ENCODE measurements at regions not wholly inside any gene's neighbourhood (a gene's known extent, or its start where the extent isn't known, plus 50 kb on each side); places are given as distances from the start of the nearest gene placed in this dataset.

DNA sequence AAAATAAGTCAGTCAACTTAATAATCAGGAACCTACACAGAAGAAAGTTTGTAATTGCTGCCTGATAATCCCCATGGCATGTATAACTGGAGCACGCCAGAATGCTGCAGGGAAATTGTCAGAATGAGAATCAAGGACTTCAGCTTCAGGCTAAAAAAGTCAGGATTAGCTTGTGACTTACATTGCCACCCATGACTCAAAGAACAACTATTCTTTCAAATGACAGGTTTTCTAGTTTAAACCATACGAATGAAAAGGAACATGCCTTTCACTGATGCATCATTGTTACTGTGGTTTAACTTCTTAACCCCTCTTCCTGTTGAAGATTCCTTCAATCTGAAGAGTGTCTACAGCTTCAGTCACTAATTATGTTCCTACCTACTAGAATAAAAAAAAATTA is 112.4 kb downstream of the ISL1 start:
- no peaks in the 10 kb centered on the region for H3K27me3 ChIP-seq (ENCODE audit: control insufficient read depth in 3 of 3, insufficient read depth in 3 of 3, low read length in 2 of 3)
- ATAC-seq (ENCODE audit: insufficient read depth, low FRiP score) (no peak), DNase-seq (no peak)
- no peaks in the 10 kb centered on the region for H3K9me3 ChIP-seq (ENCODE audit: control insufficient read depth in 4 of 4, insufficient read depth in 3 of 4, low read length in 3 of 4)
- TF ChIP-seq, protein P1, sequence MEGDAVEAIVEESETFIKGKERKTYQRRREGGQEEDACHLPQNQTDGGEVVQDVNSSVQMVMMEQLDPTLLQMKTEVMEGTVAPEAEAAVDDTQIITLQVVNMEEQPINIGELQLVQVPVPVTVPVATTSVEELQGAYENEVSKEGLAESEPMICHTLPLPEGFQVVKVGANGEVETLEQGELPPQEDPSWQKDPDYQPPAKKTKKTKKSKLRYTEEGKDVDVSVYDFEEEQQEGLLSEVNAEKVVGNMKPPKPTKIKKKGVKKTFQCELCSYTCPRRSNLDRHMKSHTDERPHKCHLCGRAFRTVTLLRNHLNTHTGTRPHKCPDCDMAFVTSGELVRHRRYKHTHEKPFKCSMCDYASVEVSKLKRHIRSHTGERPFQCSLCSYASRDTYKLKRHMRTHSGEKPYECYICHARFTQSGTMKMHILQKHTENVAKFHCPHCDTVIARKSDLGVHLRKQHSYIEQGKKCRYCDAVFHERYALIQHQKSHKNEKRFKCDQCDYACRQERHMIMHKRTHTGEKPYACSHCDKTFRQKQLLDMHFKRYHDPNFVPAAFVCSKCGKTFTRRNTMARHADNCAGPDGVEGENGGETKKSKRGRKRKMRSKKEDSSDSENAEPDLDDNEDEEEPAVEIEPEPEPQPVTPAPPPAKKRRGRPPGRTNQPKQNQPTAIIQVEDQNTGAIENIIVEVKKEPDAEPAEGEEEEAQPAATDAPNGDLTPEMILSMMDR (IDR thresholded peaks at IDR 0.05; ENCODE audit: control extremely low read depth, extremely low read depth): no peak
- 51 to 57% methylated on average over 2 of the region's 2 CpGs for WGBS, 2 donors
- no peaks in the 10 kb centered on the region for H3K36me3 ChIP-seq (ENCODE audit: control insufficient read depth in 4 of 4, insufficient read depth in 4 of 4, low read length in 4 of 4)
- H3K9ac ChIP-seq (ENCODE audit: insufficient read depth in 1 of 2, low read length in 2 of 2): no peak overlapping the region
- no peak overlapping the region for H3K27ac ChIP-seq (ENCODE audit: low read depth in 1 of 2, low read length in 1 of 2)
- H3K4me3 ChIP-seq: no peak overlapping the region
- H3K4me1 ChIP-seq (ENCODE audit: control insufficient read depth in 5 of 5, insufficient read depth in 5 of 5, low read length in 5 of 5): no peaks in the 10 kb centered on the region

DNA sequence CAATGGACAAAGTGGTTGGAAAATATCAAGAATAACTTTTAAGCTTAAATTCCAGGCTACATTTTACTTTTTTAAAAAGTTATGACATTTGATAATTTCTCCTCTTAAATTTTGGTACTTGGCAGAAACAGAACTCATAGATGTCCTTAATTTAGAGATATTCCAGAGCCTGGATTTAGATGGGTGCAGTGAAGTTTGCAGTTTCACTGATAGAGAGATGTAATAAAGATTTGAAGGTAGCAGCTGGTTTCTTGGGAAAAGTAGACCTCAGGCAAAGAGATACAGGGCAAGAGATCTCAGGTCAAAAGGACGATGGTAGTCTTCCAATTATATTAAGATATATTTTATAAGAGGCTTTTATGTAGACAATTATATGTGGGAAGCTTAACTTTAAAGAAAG is 134.6 kb downstream of the ISL1 start:
- DNase-seq (no peak), ATAC-seq (ENCODE audit: insufficient read depth, low FRiP score) (no peak)
- no peak overlapping the region for H3K9ac ChIP-seq (ENCODE audit: insufficient read depth in 1 of 2, low read length in 2 of 2)
- no peaks in the 10 kb centered on the region for H3K9me3 ChIP-seq (ENCODE audit: control insufficient read depth in 4 of 4, insufficient read depth in 3 of 4, low read length in 3 of 4)
- no peaks in the 10 kb centered on the region for H3K4me1 ChIP-seq (ENCODE audit: control insufficient read depth in 5 of 5, insufficient read depth in 5 of 5, low read length in 5 of 5)
- TF ChIP-seq, protein P1 (IDR thresholded peaks at IDR 0.05; ENCODE audit: control extremely low read depth, extremely low read depth): no peak
- no peaks in the 10 kb centered on the region for H3K27me3 ChIP-seq (ENCODE audit: control insufficient read depth in 3 of 3, insufficient read depth in 3 of 3, low read length in 2 of 3)
- no peaks in the 10 kb centered on the region for H3K36me3 ChIP-seq (ENCODE audit: control insufficient read depth in 4 of 4, insufficient read depth in 4 of 4, low read length in 4 of 4)
- H3K4me3 ChIP-seq: no peak overlapping the region
- H3K27ac ChIP-seq (ENCODE audit: low read depth in 1 of 2, low read length in 1 of 2): no peak overlapping the region
- WGBS, 2 donors: 56 to 72% methylated on average over 1 of the region's 1 CpG

DNA sequence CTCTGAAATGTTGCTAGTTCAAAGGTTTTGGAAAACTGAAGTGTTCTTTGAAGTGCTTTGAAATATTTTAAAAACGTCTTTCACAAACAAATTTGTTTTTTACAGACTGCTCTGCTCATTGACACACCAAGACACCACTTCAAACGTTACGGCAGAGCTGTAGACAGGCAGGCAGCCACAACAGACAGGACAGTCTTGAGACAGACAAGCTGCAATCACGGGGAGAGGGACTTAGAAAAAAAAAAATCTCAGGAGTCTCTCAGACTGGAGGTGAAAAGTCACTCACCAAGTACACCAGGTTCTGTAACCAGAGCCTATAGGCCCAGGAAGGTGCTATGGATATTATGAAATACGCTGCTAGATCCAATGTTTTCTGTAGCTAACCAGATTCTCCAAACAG is 135.4 kb downstream of the ISL1 start:
- Histone ChIP-seq H3K9me3 (ENCODE audit: control insufficient read depth in 4 of 4, insufficient read depth in 3 of 4, low read length in 3 of 4) (no peaks in the 10 kb centered on the region), H3K36me3 (ENCODE audit: control insufficient read depth in 4 of 4, insufficient read depth in 4 of 4, low read length in 4 of 4) (no peaks in the 10 kb centered on the region), H3K4me3 (no peak overlapping the region), H3K4me1 (ENCODE audit: control insufficient read depth in 5 of 5, insufficient read depth in 5 of 5, low read length in 5 of 5) (no peaks in the 10 kb centered on the region), H3K9ac (ENCODE audit: insufficient read depth in 1 of 2, low read length in 2 of 2) (no peak overlapping the region), H3K27me3 (ENCODE audit: control insufficient read depth in 3 of 3, insufficient read depth in 3 of 3, low read length in 2 of 3) (no peaks in the 10 kb centered on the region), H3K27ac (ENCODE audit: low read depth in 1 of 2, low read length in 1 of 2) (no peak overlapping the region)
- TF ChIP-seq, protein P1 (IDR thresholded peaks at IDR 0.05; ENCODE audit: control extremely low read depth, extremely low read depth): no peak
- ATAC-seq (ENCODE audit: insufficient read depth, low FRiP score) (no peak), DNase-seq (no peak)
- 23 to 39% methylated on average over 5 of the region's 5 CpGs for WGBS, 2 donors

DNA sequence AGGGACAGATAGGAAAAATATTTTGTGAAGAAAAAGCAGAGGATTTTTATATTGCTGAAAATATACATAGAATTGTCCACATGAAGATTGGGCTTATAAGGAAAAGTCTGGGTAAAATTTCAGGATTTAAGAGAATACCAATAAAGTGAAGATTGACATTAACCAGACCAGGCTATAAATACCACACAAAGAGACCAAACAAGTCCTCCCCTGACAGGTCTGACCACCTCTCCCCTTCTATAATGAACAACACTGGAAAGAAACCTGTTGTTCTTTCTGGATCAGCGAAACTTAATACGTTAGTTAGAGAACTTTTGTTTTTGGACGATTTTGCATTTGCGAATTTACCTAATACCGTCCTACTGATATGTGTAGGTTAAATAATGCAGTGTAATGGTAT is 138.3 kb downstream of the ISL1 start:
- no peaks in the 10 kb centered on the region for H3K4me1 ChIP-seq (ENCODE audit: control insufficient read depth in 5 of 5, insufficient read depth in 5 of 5, low read length in 5 of 5)
- TF ChIP-seq, protein P1 (IDR thresholded peaks at IDR 0.05; ENCODE audit: control extremely low read depth, extremely low read depth): no peak
- no peak overlapping the region for H3K9ac ChIP-seq (ENCODE audit: insufficient read depth in 1 of 2, low read length in 2 of 2)
- 89 to 91% methylated on average over 5 of the region's 5 CpGs for WGBS, 2 donors
- H3K4me3 ChIP-seq: no peak overlapping the region
- H3K9me3 ChIP-seq (ENCODE audit: control insufficient read depth in 4 of 4, insufficient read depth in 3 of 4, low read length in 3 of 4): no peaks in the 10 kb centered on the region
- no peaks in the 10 kb centered on the region for H3K27me3 ChIP-seq (ENCODE audit: control insufficient read depth in 3 of 3, insufficient read depth in 3 of 3, low read length in 2 of 3)
- ATAC-seq (ENCODE audit: insufficient read depth, low FRiP score) (no peak), DNase-seq (no peak)
- no peak overlapping the region for H3K27ac ChIP-seq (ENCODE audit: low read depth in 1 of 2, low read length in 1 of 2)
- H3K36me3 ChIP-seq (ENCODE audit: control insufficient read depth in 4 of 4, insufficient read depth in 4 of 4, low read length in 4 of 4): no peaks in the 10 kb centered on the region

All from lung (tissue), 11 donors.